ENCODE measurements at regions not wholly inside any gene's neighbourhood (a gene's known extent, or its start where the extent isn't known, plus 50 kb on each side); places are given as distances from the start of the nearest gene placed in this dataset.

GRCh38 chr6:150546457-150546856, 53.2 kb upstream of the PLEKHG1 start:
- no peak for TF ChIP-seq POLR2A (IDR thresholded peaks at IDR 0.05; ENCODE audit: low read depth, low read length)
- no peak for TF ChIP-seq POLR2AphosphoS5 (IDR thresholded peaks at IDR 0.05; ENCODE audit: insufficient read depth, low read depth, low read length)
- TF ChIP-seq JUN (IDR thresholded peaks at IDR 0.05; ENCODE audit: borderline replicate concordance, insufficient read depth, insufficient read length, low read depth): no peak
- no peak for TF ChIP-seq CTCF (IDR thresholded peaks at IDR 0.05; ENCODE audit: extremely low read depth in 1 of 2, insufficient read depth in 1 of 2, low read depth in 1 of 2, low read length in 2 of 2)
- no peak for TF ChIP-seq MAX (IDR thresholded peaks at IDR 0.05; ENCODE audit: insufficient read depth, insufficient read length)
- no peak for TF ChIP-seq EZH2 (IDR thresholded peaks at IDR 0.05; ENCODE audit: borderline replicate concordance, low read depth, low read length, severe bottlenecking)
- no peak for TF ChIP-seq MYC (IDR thresholded peaks at IDR 0.05; ENCODE audit: low read depth, low read length)

All from endothelial cell of umbilical vein (primary cell).